HG03342 (cell line): ENCODE measurements at regions not wholly inside any gene's neighbourhood (a gene's known extent, or its start where the extent isn't known, plus 50 kb on each side); places are given as distances from the start of the nearest gene placed in this dataset.

Experiments
- ATAC-seq: cut with Tn5 transposase; IDR thresholded peaks from one replicate; pipeline ENCODE4 v1.9.1; 2021; ENCODE audit warnings: mild to moderate bottlenecking, moderate library complexity; ENCODE audit not compliant: unreplicated experiment

DNA sequence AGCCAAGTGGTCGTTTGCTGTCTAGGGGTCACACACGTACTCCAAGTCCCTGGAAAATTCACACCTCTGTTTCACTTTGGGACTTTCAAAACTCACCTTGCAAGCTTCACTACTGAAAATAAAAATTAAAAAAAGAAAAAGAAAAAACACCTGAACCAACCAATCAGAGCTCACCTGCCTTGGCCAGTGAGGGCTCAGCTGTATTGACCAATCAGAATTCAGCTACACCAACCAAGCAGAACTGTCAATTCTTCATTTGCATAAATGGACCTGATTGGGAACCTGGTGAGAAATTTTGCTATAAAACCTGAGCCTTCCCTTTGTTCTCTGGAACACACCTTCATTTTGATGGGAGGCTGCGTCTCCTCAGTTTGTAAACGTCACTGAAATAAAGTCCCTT is 176.4 kb downstream of the TTC32 start:
- no peak for ATAC-seq

DNA sequence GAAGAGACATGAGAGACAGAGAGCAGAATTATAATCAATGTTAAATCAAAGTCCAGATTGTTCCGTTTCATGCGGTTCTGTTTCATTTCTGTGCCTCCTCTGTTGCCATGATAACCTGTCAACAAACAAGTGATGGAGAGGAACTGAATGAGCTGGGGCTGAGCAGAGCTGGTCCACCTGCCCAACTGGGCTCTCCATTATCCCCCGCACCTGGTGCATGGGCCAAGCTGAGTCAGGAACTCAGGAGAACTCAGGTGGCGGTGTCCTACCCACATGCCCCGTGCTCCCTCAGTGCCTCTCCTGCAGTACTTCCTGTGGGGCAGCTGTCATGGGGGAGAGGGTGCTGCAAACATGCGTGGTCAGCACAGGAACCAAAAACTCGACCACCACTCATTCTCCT is 178.8 kb downstream of the TTC32 start:
- no peak for ATAC-seq

DNA sequence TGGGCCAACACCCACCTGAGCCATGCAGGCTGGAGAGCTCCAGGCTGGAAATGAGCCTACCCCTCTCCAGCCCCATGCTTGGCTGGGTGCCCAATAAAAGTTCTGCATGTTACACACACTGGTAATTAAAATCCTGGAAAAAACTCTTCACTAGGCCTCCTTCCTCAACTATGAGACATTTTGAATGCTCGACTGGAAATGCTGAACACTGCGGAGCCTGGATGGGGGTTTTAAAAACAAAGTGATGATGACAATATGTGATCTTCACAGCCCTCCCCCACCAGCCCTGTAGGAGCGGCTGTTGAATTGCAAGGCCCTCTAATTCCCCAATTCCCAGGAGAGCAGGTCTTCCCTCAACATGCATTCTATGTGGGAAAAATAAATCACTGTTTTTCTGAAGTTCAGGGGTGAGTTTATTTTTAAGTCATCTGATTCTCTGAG is 179.2 kb downstream of the TTC32 start:
- ATAC-seq: no peak

DNA sequence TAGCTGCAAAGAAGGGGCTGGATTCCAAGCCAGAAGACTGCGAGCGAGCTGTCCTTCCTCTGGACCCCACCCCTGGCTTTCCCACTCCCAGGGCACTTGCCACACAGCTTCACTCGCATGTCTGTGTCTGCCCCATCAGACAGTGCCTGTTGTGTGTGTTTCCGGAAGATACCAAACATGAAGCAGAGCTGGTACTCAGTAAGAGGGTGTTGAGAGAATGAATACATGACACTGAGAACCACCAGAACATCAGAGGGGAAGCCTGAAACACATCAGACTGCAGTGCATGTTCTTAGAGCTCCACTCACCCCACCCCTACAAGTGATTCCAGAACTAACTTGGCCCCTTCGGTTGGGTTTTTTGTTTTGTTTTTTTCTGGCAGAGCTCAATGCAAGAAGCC is 181.5 kb downstream of the TTC32 start:
- ATAC-seq: no peak

DNA sequence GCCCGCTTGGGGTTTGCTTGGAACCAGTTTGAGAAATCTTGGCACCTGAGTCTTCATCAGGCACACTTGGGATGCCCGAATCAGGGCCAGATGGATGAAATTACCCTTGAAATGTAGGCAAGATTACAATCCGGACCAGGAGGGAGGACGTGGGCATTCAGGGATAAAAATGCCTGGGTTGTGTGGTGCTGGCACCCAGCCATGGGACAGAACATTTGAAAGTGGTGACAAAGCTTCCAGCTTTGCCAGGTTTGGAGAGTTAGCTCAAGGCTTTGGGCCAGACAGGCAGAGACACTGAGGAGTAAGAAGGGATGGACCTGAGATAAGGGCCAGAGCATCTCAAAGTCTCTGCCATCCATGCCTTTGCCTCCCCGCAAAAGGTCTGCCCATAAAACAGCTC is 182.2 kb downstream of the TTC32 start:
- ATAC-seq: no peak

DNA sequence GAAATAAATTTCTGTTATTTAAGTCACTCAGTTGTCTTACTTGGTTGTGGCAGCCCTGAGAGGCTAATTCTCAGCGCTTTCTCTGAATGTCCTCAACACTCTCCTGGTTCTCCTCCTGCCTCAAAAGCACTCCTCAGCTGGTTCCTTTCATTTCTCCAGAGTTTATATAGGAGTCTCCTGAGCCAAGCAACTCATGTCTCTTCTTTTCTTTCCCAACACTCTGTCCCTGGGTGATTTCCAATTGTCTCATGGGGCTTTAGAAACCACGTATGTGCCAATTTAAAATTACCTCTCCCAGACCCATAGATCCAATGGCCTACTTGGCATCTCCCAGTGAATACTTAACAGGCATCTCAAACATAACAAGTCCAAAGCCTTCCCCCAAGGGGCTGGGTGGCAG is 184.3 kb downstream of the TTC32 start:
- no peak for ATAC-seq

DNA sequence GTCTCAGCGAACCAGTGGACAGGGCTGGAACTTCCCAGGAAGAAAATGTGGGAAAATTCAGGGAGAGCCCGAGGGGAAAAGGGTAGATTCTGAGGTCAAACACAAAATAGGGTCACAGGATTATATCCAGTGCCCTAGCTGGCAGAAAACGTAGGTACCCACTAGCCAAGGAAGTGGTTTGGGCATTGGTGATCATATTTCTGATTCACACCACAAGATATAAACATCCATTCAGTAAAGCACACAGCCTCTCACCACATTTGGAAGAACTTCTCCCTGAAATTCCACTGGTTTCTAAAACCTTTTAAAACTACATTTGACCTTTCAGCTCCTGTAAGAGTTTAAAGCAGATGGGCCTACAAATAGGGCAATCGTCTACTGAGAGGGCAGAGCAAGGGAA is 186.9 kb downstream of the TTC32 start:
- ATAC-seq: no peak

DNA sequence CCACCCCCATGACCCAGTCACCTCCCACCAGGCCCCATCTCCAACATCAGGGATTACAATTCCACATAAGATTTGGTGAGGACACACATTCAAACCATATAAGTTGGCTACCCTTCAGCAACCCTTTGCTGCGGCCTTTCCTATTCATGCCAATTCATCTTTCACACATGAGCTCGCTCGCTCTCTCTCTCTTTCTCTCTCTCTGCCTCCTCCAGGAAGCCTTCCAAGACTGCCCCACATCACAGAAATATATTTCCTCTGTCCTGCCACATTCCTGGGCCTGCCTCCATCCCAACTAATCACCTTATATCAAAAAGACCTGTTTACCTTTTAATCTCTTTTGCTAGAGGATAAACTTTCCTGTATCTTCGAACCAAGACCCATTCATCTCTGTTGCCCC is 188.9 kb downstream of the TTC32 start:
- no peak for ATAC-seq

DNA sequence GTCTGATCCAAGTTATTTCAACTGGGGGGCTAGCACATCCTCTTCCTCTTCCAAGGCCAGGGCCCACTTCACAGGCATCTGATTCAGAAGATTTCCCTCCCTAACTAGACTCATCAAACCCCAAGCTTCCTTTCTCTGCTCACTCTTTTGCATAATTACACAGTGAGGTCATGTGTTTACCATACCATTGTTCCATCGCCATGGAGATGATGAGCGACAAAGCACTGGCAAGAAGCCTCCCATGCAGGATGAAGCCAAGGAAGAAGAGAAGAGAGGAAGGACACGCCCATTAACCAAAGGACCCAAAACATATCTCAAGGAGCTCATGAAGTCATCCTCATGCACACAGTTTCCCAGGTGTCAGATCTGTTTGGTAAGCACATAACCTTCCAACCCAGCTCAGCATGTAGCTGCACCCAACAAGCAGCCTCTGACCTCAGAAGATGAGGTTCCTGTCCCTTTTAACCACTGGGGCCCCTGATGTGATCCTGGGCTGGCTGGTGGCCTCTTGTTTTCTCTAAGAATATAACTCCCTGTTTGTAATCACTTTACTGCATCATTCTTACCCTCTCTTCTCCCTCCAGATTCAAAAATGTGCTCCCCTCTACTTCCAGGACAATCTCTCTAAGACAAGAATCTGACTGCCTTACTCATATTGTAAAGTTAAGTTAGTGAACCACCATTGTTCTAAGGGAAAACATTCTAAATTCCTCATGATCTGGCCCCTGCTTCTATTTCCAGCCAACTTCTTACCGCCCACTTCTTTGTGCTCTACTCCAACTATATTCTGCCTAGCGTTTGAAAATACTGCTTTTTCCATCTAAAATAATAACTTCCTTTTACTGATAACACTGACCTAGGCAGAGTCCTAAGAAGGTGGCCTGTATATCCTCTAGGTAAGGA is 190.1 kb downstream of the TTC32 start:
- ATAC-seq: no peak

DNA sequence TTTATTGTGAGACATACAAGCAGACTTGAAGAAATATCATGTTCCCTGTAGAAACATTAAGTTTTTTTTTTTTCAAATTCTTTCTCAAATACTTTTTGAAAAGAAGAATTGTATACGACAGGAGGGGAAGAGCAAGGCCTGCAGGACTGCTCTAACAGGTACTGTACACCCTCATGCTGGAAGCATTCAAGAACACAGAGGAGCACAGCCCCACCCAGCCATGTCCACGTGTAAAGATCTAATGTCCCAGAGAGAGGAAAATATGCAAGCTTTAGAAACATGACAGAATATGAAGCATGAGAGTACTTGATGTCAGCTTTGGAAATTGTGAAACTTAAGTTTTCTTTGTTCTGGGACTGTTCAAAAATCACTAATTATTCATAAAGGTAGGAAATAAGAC is 191.6 kb downstream of the TTC32 start:
- no peak for ATAC-seq

DNA sequence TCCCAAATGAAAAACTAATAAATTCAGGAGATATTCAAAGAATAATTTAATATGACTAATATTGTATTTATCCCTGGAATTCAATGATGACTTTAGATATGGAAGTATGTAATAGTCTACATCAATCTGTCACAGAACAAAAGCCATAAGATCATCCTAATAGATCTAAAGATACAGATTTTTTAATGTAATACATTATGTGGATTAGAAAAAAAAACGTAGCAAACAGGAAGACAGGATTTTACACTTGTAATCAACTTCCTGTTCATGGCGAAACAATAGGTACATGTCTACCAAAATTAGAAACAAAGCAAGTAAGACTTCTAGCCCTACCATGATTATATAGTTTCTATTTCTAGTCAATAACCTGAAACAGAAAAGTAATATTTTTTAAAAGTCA is 192.2 kb downstream of the TTC32 start:
- no peak for ATAC-seq

DNA sequence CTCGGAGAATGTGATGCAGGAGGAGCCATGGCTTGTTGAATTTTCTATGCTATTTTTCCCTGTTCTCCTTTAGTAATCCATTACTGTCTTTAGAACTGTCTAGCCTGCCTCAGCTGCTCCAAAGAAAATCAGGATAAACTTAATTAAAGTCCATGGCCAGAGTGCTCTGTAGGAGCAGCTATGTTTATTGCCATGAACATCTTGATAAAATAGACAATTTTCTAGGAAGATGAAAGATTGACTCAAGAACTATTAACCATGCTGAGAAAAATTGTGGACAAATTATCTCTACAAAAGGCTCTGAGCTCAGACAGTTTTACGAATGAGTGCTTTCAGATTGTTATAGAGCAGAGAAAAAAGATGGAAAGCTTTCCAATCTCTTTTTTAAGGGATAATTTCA is 193.0 kb downstream of the TTC32 start:
- ATAC-seq: no peak

DNA sequence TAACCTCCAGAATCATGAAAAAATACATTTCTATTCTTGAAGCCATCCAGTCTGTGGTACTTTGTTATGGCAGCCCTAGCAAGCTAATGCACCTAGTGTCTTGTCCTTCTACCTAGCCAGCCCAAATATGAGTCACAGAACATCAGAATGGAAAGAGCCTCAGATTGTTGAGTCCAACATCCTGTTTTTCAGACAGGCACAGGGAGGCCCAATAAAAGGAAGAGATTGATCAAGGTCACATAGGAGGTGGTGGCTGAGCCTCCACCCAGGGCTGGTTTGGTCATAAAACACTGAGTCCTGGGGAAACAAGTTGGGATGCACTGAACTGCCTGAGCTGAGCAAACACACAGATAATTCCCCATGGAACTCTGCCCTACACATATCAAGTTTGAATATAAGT is 195.5 kb downstream of the TTC32 start:
- ATAC-seq: no peak

DNA sequence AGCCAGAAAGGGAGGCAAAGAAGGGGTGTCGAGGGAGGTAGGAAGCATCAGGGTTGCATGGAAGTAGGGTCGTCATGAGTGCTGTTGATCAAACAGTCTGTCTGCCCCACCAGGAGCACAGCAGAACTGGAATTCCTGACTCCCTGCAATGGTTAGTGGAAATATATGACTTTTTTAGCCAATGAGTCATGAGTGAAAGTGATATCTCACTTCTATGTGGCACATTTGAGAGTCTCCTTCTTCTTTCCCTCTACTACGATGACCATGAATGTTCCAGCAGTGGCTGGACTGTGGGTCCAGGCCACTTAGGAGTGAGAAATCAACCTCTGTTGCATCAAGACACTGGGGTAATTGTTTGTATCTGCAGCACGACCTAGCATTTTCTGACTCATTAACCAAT is 199.5 kb downstream of the TTC32 start:
- ATAC-seq: no peak

DNA sequence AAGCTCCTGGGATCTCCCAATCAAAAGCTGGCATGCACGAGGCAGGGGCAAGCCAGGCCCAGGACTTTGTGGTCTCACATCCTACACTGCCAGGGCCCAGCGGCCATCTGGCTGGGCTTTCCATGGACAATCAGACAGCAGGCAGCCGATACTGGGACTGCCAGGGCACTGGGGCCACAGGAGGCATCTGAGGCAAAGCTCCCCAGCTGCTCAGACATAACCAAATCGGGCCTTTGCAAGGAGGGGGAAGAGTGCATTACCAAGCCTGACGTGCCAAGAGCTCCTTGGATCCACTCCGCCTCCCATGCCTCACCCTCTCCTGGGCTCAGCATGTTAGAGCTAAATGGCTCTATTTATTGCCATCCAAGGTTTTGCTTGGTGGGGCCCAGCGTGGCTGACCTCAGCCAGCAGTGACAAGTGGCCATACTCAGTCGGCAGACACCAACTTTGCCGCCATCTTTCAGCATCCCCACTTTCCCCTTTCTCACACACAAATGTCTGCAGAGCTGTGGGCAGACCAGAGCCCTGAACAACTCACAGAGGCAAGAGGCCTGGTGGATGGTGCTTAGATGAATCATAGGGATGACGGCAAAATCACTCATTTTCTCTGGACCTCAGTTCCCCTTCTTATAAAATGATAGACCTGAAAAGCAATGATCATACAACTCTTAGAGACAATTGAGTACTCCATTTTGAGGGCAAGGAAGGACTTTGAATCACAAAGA is 200.8 kb downstream of the TTC32 start:
- no peak for ATAC-seq

DNA sequence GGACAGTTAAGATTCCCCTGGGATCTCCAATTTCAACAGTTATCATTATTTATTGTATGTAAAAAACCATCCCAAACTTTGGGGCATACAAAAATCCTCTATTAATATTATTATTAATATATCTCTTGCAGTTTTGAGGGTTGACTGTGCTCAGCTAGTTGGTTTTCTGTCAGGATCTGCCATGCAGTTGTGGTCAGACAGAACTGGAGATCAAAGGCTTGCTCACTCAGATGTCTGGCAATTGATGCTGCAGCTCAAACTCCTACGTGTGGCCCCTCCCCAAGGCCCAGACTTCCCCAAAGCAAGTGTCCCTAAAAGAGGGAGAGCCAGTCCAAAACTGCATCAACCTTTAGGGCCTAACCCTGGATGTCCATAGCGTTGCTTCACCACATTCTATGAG is 204.7 kb downstream of the TTC32 start:
- no peak for ATAC-seq

DNA sequence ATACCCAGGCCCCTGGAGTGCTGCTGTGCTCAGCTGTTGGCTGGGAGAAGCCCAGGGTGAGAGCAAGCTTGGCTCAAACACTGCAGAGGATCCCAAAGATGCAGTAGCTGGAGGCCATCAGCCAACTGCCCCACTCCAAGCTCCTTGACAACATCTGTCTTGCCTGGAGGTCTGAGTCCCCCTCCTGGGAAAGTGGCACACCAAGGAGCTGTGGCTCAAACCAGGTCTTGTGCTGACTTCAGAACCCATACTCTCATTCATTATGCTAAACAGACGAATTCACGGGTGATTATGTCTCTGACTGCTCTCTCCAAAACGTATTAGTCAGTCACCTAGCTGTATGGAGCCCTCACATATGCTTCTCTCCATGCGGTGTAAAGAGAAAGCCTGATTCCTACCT is 206.1 kb downstream of the TTC32 start:
- ATAC-seq: no peak

DNA sequence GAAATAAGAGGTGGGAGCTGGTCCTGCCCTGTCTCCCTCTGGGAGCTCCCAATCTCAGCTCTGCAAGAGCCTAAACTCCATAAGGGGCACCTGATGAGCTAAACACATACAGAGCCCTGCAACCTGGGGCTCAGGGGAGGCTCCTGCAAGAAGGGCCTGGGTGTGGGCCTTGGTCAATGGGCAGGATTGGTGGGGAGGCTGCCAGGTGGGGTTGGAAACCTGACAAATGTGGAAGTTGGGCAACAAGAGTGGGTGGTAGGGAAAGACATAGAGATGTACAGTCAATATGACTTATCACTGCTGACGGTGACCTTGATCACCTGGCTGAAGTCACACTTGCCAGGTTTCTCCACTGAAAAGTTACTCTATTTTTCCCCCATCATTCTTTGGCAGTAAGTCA is 209.9 kb downstream of the TTC32 start:
- no peak for ATAC-seq

DNA sequence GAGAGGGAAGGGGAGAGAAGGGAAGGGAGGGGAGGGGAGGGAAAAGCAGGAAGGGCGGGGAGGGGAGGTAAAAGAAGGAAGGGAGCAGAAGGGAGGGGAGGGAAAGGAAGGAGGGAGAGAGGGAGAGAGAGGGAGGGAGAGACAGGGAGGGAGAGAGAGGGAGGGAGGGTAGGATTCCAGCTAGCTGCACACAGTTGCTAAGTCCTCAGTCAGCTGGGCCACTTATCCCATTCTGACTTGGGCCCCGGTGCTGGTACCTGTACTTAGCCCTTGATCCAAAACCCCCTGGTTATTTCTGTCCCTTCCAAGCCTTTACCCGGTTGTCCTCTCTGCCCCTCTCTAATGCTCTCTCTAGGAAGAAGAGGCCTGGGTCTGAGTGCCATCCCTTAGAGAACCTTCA is 211.4 kb downstream of the TTC32 start:
- no peak for ATAC-seq

DNA sequence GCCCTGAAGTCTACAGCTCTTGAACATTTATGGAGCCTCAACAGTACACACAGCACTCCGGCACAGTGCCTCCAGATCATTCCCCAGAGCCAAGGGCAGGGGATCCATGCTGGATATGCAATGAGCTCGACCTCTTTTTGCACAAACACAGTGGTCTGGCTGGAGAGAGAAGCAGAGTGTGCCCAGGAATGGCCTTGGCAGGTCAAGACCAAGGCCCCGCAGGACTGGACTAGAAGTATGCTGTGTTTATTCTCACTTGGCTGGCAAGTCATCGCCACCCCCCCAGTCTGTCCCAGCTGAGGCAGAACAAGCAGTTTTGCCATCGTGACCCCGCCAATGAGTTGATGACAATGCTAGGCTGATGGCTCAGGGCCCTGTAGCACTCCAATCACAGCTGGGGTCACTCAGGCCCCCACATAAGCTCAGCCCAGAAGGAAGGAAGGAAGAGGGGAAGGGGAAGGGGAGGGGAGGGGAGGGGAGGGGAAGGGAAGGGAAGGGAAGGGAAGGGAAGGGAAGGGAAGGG is 212.1 kb downstream of the TTC32 start:
- ATAC-seq: no peak

DNA sequence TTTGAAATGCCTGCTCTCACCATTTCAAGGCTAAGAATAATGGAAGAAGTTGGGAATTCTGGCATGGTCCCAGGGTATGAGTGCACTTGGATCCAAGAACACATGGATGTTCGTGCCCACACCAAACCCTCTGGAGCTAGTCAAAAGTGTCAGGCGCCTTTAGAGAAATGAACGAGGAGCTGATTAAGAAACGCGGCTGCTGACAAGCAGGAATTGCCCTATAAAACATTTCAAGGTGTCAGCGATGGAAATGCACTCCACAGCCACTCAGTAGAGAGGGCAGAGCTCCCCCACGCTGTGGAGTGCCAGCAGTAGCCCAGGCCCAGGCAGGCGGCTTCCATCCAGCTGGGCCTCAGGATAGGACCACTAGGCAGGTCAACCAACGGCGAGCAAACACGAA is 213.7 kb downstream of the TTC32 start:
- no peak for ATAC-seq

DNA sequence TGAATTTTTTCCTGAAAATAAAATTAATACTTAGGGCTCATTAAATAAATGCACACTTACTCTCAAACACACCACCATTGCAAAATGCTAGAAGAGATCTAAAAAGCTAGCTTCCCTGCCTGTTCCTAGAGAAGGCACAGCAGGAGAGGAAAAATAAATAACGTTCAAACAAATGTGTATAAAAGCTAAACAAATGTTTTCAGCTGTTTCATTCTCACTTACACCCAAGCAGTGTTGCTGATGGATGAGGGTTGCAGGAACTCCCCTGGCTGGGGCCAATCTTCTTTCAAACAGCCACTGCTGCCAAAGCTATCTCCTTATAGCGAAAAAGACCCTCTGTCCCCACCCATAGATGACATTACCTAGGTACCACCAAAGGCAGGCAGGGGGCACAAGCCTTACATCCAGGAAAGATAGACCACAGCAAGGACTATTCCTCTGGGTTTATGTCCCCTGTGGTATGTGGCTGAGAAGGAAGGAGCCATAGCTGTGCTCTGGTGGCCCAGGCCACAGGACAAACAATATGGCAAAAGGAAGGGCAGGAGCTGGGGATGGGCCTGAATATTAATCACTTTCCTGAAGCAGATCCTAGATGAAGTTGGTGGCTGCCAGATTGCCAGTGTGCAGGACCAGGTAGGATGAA is 214.6 kb downstream of the TTC32 start:
- ATAC-seq: no peak
